GM12875 (cell line): ENCODE measurements at regions not wholly inside any gene's neighbourhood (a gene's known extent, or its start where the extent isn't known, plus 50 kb on each side); places are given as distances from the start of the nearest gene placed in this dataset.

ENCODE experiments used
- H3K4me3 ChIP-seq: one replicate; pipeline ENCODE4 v1.5.1; 2011; ENCODE audit warnings: low read depth, low read length, control low read depth
- CTCF ChIP-seq: IDR thresholded peaks from 2 replicates; pipeline ENCODE4 v1.5.1; 2011; ENCODE audit warnings: low read depth, mild to moderate bottlenecking, control low read depth, inconsistent platforms, low read length, moderate library complexity, borderline replicate concordance; ENCODE audit not compliant: insufficient read depth

- H3K4me3 ChIP-seq, result no peak overlapping the region
- TF ChIP-seq CTCF, result no peak
Observed at GRCh38 chr3:8380904-8381704, 120.5 kb upstream of the LMCD1 start.

- H3K4me3 ChIP-seq, result no peak overlapping the region
- no peak for TF ChIP-seq CTCF
Observed at GRCh38 chr3:8385848-8386620, 115.6 kb upstream of the LMCD1 start.

DNA sequence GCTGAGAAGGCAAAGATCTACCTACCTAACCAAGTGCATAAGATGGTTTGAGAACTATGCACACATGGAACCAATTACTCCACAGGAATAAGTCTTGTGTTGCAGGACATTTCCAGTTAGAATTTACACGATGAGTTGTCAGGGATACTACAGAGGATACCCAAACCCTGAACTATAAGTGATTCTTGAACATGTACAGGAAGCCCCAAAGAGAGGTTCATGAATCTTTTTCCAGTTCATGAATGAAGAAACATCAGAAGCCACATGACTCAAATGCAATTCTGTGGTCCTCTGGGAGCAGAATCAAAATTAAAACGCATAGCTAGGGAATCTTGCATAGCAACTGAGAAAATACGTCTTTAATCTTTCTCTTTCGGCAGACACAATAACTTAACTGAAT is 114.1 kb upstream of the LMCD1 start:
- H3K4me3 ChIP-seq, result no peak overlapping the region
- no peak for TF ChIP-seq CTCF

DNA sequence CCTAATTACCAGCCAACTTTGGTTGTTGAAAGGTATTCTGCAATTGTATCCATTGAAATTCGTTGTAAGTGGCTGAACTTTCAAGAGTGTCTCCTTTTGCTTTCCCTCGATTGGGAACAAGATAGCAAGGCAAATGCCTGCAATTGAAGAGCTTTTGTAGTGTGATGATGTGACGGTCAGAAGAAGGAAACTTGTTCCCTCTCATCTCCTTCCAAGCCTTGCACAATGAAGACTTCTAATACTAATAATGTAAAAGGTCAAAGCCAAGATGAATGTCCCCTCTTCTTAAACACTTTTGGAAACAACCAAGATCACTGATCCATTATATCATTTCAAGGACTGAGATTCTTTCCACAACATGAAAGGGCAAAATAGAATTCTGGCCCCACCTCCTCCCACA is 101.9 kb upstream of the LMCD1 start:
- no peak for TF ChIP-seq CTCF
- no peak overlapping the region for H3K4me3 ChIP-seq

- H3K4me3 ChIP-seq, result no peak overlapping the region
- no peak for TF ChIP-seq CTCF
Observed at GRCh38 chr3:8400911-8401310, 100.7 kb upstream of the LMCD1 start.

- no peak for TF ChIP-seq CTCF
Observed at GRCh38 chr3:8403996-8404395, 97.6 kb upstream of the LMCD1 start.

DNA sequence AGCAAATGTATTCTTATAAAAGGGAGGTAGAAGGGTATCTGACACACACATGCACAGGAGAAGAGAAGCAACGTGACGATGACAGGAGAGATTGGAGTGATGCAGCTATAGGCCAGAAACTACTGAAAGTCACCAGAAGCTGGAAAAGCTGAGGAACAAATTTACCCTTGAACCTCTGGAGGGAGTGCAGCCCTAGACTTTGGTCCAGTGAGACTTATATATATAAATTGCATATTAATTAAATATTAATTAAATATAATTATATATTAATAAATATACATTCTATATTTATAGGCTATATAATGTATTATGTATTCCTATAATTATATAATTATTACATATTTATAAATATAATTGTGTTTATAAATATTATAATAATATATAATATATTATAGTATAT is 96.5 kb upstream of the LMCD1 start:
- H3K4me3 ChIP-seq, result no peak overlapping the region
- no peak for TF ChIP-seq CTCF

More at GRCh38 chr3:8403996-8404395, 97.6 kb upstream of the LMCD1 start:
- H3K4me3 ChIP-seq, result no peak overlapping the region
